DND-41 (cell line): ENCODE measurements at regions not wholly inside any gene's neighbourhood (a gene's known extent, or its start where the extent isn't known, plus 50 kb on each side); places are given as distances from the start of the nearest gene placed in this dataset.
A peak's percentile ranks its signal among the peaks of the same experiment; 100 is the strongest.

Experiments
- ATAC-seq: fragments of 200-7000 bp; cut with Tn5 transposase; 3 replicates; pipeline ENCODE4 v1.9.1; 2021; ENCODE audit warnings: low read depth; ENCODE audit not compliant: insufficient read depth
- DNase-seq: peaks from one replicate; pipeline ENCODE4 v3.0.0-alpha.2; 2020
- H2AFZ ChIP-seq: 2 replicates; pipeline ENCODE4 v1.6.0; 2012; ENCODE audit warnings: low read depth, low read length
- H3K27ac ChIP-seq: 2 replicates; pipeline ENCODE4 v1.5.1; 2012; ENCODE audit warnings: low read length, inconsistent platforms
- H3K27me3 ChIP-seq: fragments of 200-600 bp; sonication (generic); 2 replicates; pipeline ENCODE4 v1.6.0; 2012; ENCODE audit warnings: low read length, mild to moderate bottlenecking, inconsistent platforms; ENCODE audit not compliant: insufficient read depth, poor library complexity
- H3K36me3 ChIP-seq: 2 replicates; pipeline ENCODE4 v1.5.1; 2012; ENCODE audit warnings: low read length, inconsistent platforms; ENCODE audit not compliant: insufficient read depth
- H3K4me1 ChIP-seq: 2 replicates; pipeline ENCODE4 v1.5.1; 2012; ENCODE audit warnings: mild to moderate bottlenecking, low read length; ENCODE audit not compliant: insufficient read depth
- H3K4me2 ChIP-seq: 2 replicates; pipeline ENCODE4 v1.6.0; 2012; ENCODE audit warnings: mild to moderate bottlenecking, moderate library complexity, low read length, inconsistent platforms; ENCODE audit not compliant: insufficient read depth
- H3K4me3 ChIP-seq, 2 experiments: fragments of 200-600 bp in 1 of 2; shearing (Covaris generic) in 1 of 2; 2 replicates each; pipeline ENCODE4 v1.5.1; 2012 to 2016; ENCODE audit warnings: inconsistent platforms in 2 of 2, low read length in 2 of 2, mild to moderate bottlenecking in 2 of 2, low read depth in 1 of 2, moderate library complexity in 1 of 2
- H3K79me2 ChIP-seq: 2 replicates; pipeline ENCODE4 v1.6.0; 2012; ENCODE audit warnings: low read length, inconsistent platforms; ENCODE audit not compliant: insufficient read depth
- H3K9ac ChIP-seq: 2 replicates; pipeline ENCODE4 v1.6.0; 2012; ENCODE audit warnings: low read depth, mild to moderate bottlenecking, inconsistent platforms, low read length, moderate library complexity
- H3K9me3 ChIP-seq: 2 replicates; pipeline ENCODE4 v1.5.1; 2012; ENCODE audit warnings: low read length, moderate library complexity, mild to moderate bottlenecking, inconsistent platforms; ENCODE audit not compliant: insufficient read depth, severe bottlenecking
- H4K20me1 ChIP-seq: 2 replicates; pipeline ENCODE4 v1.6.0; 2012; ENCODE audit warnings: low read length; ENCODE audit not compliant: insufficient read depth
- EZH2 ChIP-seq: IDR thresholded peaks from 3 replicates; pipeline ENCODE4 v1.6.1; 2012; ENCODE audit warnings: borderline replicate concordance, low read depth, mild to moderate bottlenecking, moderate library complexity, low read length, inconsistent platforms; ENCODE audit not compliant: severe bottlenecking
- TF ChIP-seq, protein P1 (sequence below): IDR thresholded peaks from 2 replicates; pipeline ENCODE4 v1.5.1; 2012; ENCODE audit warnings: borderline replicate concordance, low read length, moderate library complexity, mild to moderate bottlenecking; ENCODE audit not compliant: poor library complexity, severe bottlenecking; ENCODE audit errors: extremely low read depth

DNA sequence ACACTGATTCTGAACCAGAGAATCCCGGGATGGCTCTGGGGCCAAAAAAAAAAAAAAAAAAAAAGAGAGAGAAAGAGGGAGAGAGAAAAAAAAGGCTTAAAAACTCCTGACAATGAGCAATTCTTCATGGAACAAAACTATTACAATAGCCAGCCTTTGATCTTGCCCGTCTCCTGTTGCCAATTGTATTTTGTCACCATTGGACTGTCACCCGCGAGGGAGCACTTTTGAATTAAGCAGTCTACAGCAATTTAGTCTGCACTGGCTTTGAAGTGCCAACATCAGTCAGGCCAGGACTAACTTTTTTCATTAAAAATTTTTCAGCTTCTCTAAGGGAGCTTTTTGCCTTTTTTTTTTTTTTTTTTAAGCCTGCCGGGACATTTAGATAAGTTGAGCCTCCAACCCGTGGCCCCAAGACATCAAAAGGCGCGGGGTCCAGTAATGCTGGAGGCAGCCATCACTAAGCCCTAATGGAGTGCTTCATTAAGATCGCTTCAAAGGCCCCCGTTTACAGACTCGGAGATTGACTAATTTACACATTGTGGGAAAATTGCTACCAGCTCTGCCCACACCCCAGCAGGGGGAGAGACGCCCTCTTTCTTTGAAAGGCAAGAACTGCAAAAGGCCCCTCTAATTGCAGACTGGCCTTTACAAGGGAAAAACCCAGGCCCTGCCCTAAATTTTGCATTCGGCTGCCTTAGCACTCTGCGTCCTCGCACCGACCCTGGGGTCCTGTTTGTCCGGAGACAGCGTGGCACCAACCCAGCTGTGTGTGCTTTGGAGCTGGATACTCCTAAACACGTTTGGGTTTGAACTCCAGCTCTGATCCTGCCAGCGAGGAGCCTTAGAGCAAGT, 98.1 kb upstream of the MSX1 start:
- Histone ChIP-seq H3K27me3 (no peaks in the 10 kb centered on the region), H3K79me2 (no peaks in the 10 kb centered on the region), H3K9ac (no peak overlapping the region), H3K27ac (no peak overlapping the region), H3K36me3 (no peaks in the 10 kb centered on the region), H4K20me1 (no peaks in the 10 kb centered on the region), H3K4me3 (no peak overlapping the region), H3K9me3 (no peaks in the 10 kb centered on the region), H3K4me2 (no peak overlapping the region), H3K4me1 (no peaks in the 10 kb centered on the region; the same call in 1 of the 2 replicates), H2AFZ (no peak overlapping the region)
- ATAC-seq (no peak), DNase-seq (no peak)
- no peak for TF ChIP-seq EZH2
- TF ChIP-seq, protein P1, sequence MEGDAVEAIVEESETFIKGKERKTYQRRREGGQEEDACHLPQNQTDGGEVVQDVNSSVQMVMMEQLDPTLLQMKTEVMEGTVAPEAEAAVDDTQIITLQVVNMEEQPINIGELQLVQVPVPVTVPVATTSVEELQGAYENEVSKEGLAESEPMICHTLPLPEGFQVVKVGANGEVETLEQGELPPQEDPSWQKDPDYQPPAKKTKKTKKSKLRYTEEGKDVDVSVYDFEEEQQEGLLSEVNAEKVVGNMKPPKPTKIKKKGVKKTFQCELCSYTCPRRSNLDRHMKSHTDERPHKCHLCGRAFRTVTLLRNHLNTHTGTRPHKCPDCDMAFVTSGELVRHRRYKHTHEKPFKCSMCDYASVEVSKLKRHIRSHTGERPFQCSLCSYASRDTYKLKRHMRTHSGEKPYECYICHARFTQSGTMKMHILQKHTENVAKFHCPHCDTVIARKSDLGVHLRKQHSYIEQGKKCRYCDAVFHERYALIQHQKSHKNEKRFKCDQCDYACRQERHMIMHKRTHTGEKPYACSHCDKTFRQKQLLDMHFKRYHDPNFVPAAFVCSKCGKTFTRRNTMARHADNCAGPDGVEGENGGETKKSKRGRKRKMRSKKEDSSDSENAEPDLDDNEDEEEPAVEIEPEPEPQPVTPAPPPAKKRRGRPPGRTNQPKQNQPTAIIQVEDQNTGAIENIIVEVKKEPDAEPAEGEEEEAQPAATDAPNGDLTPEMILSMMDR = peak; percentile 30

DNA sequence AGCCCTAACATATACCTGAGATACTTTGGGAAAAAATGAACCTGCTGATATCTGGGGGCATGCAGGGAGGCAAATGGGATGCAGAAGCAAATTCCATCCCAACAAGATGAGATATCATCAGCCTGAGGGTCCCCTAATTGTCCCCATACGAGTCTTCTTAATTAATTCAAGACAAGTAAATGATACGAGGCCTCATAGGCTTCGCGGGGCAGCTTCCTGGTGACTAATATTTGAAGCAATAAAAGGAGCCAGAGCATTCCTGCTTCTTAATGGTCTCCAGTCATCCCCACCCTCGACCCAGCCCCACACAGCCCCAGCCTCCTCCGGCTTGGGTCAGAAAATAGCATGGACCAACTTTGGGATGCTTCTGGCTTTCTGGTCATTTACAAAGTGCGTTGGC, 99.6 kb upstream of the MSX1 start:
- ATAC-seq = no peak
- Histone ChIP-seq H3K4me1 (no peaks in the 10 kb centered on the region; the same call in 1 of the 2 replicates), H2AFZ (no peak overlapping the region), H3K79me2 (no peaks in the 10 kb centered on the region), H3K27me3 (no peaks in the 10 kb centered on the region), H3K27ac (no peak overlapping the region), H3K9ac (no peak overlapping the region), H3K9me3 (no peaks in the 10 kb centered on the region), H3K36me3 (no peaks in the 10 kb centered on the region), H4K20me1 (no peaks in the 10 kb centered on the region), H3K4me2 (no peak overlapping the region), H3K4me3 (no peak overlapping the region)
- TF ChIP-seq EZH2 = no peak
- TF ChIP-seq, protein P1 = no peak
- no peak for DNase-seq

DNA sequence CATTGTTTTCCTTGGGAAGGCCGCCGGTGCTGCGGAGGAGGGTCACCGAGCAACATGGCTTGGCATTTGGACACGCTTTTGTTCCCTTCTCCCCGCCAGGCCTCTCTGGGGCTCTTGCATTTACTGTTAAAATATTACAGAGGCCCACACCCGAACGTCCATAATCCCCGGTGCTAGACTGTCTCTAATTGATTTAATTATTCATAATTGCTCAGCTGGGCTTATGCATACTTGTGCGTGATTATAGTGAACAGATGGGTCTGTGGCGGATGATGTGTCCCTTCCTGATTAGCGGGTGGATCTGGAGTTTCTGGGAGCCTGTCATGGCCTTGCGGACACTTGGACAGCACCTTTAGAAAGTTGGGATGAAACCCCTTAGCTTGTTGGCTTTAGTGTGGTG, 100.2 kb upstream of the MSX1 start:
- no peaks in the 10 kb centered on the region for H3K27me3 ChIP-seq
- H3K9ac ChIP-seq = no peak overlapping the region
- TF ChIP-seq EZH2 = no peak
- TF ChIP-seq, protein P1 = no peak
- no peaks in the 10 kb centered on the region for H4K20me1 ChIP-seq
- H3K9me3 ChIP-seq = no peaks in the 10 kb centered on the region
- no peak overlapping the region for H3K4me3 ChIP-seq
- ATAC-seq (no peak), DNase-seq (no peak)
- no peak overlapping the region for H2AFZ ChIP-seq
- H3K4me2 ChIP-seq = no peak overlapping the region
- H3K79me2 ChIP-seq = no peaks in the 10 kb centered on the region
- H3K27ac ChIP-seq = no peak overlapping the region
- no peaks in the 10 kb centered on the region; the same call in 1 of the 2 replicates for H3K4me1 ChIP-seq
- no peaks in the 10 kb centered on the region for H3K36me3 ChIP-seq
